ENCODE measurements at regions not wholly inside any gene's neighbourhood (a gene's known extent, or its start where the extent isn't known, plus 50 kb on each side); places are given as distances from the start of the nearest gene placed in this dataset.

GRCh38 chr3:163916596-163917560 lies 1161.4 kb downstream of the SI start:
- TF ChIP-seq RAD21 (IDR thresholded peaks at IDR 0.05; ENCODE audit: low read depth) (peak; percentile 63), YY1 (IDR thresholded peaks at IDR 0.05; ENCODE audit: low read depth) (no peak), MAX (IDR thresholded peaks at IDR 0.05) (no peak), TAF1 (IDR thresholded peaks at IDR 0.05; ENCODE audit: low read depth) (no peak), EP300 (IDR thresholded peaks at IDR 0.05; ENCODE audit: borderline replicate concordance) (no peak), CREB1 (IDR thresholded peaks at IDR 0.05; ENCODE audit: low read depth) (no peak), TEAD4 (IDR thresholded peaks at IDR 0.05) (no peak), ZBTB7A (IDR thresholded peaks at IDR 0.05; ENCODE audit: low read depth) (no peak), NFIC (IDR thresholded peaks at IDR 0.05) (no peak)

GRCh38 chr3:163915280-163915679 lies 1163.0 kb downstream of the SI start:
- TF ChIP-seq USF1 (IDR thresholded peaks at IDR 0.05): no peak
- no peak for TF ChIP-seq TEAD4 (IDR thresholded peaks at IDR 0.05)
- no peak for TF ChIP-seq FOXM1 (IDR thresholded peaks at IDR 0.05; ENCODE audit: borderline replicate concordance, low read depth)

- no peak for TF ChIP-seq FOXM1 (IDR thresholded peaks at IDR 0.05; ENCODE audit: borderline replicate concordance, low read depth)
- no peak for TF ChIP-seq TEAD4 (IDR thresholded peaks at IDR 0.05)
- TF ChIP-seq REST (IDR thresholded peaks at IDR 0.05; ENCODE audit: low read depth): no peak
- no peak for TF ChIP-seq TCF12 (IDR thresholded peaks at IDR 0.05; ENCODE audit: low read depth)
- no peak for TF ChIP-seq YY1 (IDR thresholded peaks at IDR 0.05; ENCODE audit: low read depth)
- TF ChIP-seq CEBPB (IDR thresholded peaks at IDR 0.05): no peak
- no peak for TF ChIP-seq ZBTB7A (IDR thresholded peaks at IDR 0.05; ENCODE audit: low read depth)
- TF ChIP-seq NFIC (IDR thresholded peaks at IDR 0.05): no peak
- no peak for TF ChIP-seq EP300 (IDR thresholded peaks at IDR 0.05; ENCODE audit: borderline replicate concordance)
Observed at GRCh38 chr3:163914567-163914966, 1163.7 kb downstream of the SI start.

GRCh38 chr3:163891771-163892170 lies 1186.5 kb downstream of the SI start:
- TF ChIP-seq ZBTB7A (IDR thresholded peaks at IDR 0.05; ENCODE audit: low read depth): no peak
- TF ChIP-seq MAX (IDR thresholded peaks at IDR 0.05): no peak
- TF ChIP-seq TCF12 (IDR thresholded peaks at IDR 0.05; ENCODE audit: low read depth): no peak
- TF ChIP-seq TAF1 (IDR thresholded peaks at IDR 0.05; ENCODE audit: low read depth): no peak
- TF ChIP-seq CEBPB (IDR thresholded peaks at IDR 0.05): no peak
- TF ChIP-seq EGR1 (IDR thresholded peaks at IDR 0.05): no peak
- TF ChIP-seq EP300 (IDR thresholded peaks at IDR 0.05; ENCODE audit: borderline replicate concordance): no peak
- no peak for TF ChIP-seq CREB1 (IDR thresholded peaks at IDR 0.05; ENCODE audit: low read depth)
- TF ChIP-seq NFIC (IDR thresholded peaks at IDR 0.05): no peak
- no peak for TF ChIP-seq RAD21 (IDR thresholded peaks at IDR 0.05; ENCODE audit: low read depth)
- no peak for TF ChIP-seq USF1 (IDR thresholded peaks at IDR 0.05)
- no peak for TF ChIP-seq YY1 (IDR thresholded peaks at IDR 0.05; ENCODE audit: low read depth)
- TF ChIP-seq TEAD4 (IDR thresholded peaks at IDR 0.05): no peak
- no peak for TF ChIP-seq REST (IDR thresholded peaks at IDR 0.05; ENCODE audit: low read depth)
- no peak for TF ChIP-seq FOXM1 (IDR thresholded peaks at IDR 0.05; ENCODE audit: borderline replicate concordance, low read depth)

GRCh38 chr3:163890661-163891060 lies 1187.6 kb downstream of the SI start:
- TF ChIP-seq CEBPB (IDR thresholded peaks at IDR 0.05) (no peak), RAD21 (IDR thresholded peaks at IDR 0.05; ENCODE audit: low read depth) (no peak), REST (IDR thresholded peaks at IDR 0.05; ENCODE audit: low read depth) (no peak), CREB1 (IDR thresholded peaks at IDR 0.05; ENCODE audit: low read depth) (no peak), YY1 (IDR thresholded peaks at IDR 0.05; ENCODE audit: low read depth) (no peak), TCF12 (IDR thresholded peaks at IDR 0.05; ENCODE audit: low read depth) (no peak), NFIC (IDR thresholded peaks at IDR 0.05) (no peak), USF1 (IDR thresholded peaks at IDR 0.05) (no peak), EP300 (IDR thresholded peaks at IDR 0.05; ENCODE audit: borderline replicate concordance) (no peak), EGR1 (IDR thresholded peaks at IDR 0.05) (no peak)
